Activated naive CD4-positive, alpha-beta T cell treated with anti-CD3 and anti-CD28 coated beads, Interleukin-2, amount 50 U/mL, for 72 hours (primary cell): ENCODE measurements at regions not wholly inside any gene's neighbourhood (a gene's known extent, or its start where the extent isn't known, plus 50 kb on each side); places are given as distances from the start of the nearest gene placed in this dataset.

Source experiments
- ATAC-seq, 2 donors: fragments of 150-1000 bp; cut with Tn5 transposase; 2 replicates each; pipeline ENCODE4 v1.10.0; 2021; ENCODE audit warnings: mild to moderate bottlenecking in 2 of 2, moderate library complexity in 2 of 2
- DNase-seq, 2 donors: peaks; one replicate each; pipeline ENCODE4 v3.0.0; 2021 to 2022; ENCODE audit warnings: low spot score in 2 of 2
- H3K27ac Mint-ChIP-seq, 2 donors: one replicate each; pipeline ENCODE4 v1.8.0; 2022; ENCODE audit warnings: mild to moderate bottlenecking in 2 of 2, mixed read lengths in 2 of 2
- H3K36me3 Mint-ChIP-seq, 2 donors: one replicate each; pipeline ENCODE4 v1.8.0; 2022; ENCODE audit warnings: mixed read lengths in 2 of 2
- H3K9me3 Mint-ChIP-seq, 2 donors: one replicate each; pipeline ENCODE4 v1.8.0; 2022; ENCODE audit warnings: mixed read lengths in 2 of 2

- DNase-seq (no peak), ATAC-seq (no peak)
- peaks cover 7 to 8% of the 10 kb centered on the region in 2 donors for H3K9me3 Mint-ChIP-seq
- no peak overlapping the region for H3K27ac Mint-ChIP-seq
- H3K36me3 Mint-ChIP-seq: peaks cover 0 to 4% of the 10 kb centered on the region in 2 donors
Observed at GRCh38 chr1:14435368-14436023, 163.0 kb upstream of the KAZN start.

GRCh38 chr1:14437417-14437918 is 161.0 kb upstream of the KAZN start:
- DNase-seq (no peak), ATAC-seq (no peak)
- Mint-ChIP-seq H3K9me3 (peaks cover 7 to 8% of the 10 kb centered on the region in 2 donors), H3K36me3 (peaks cover 0 to 4% of the 10 kb centered on the region in 2 donors), H3K27ac (no peak overlapping the region)

- Mint-ChIP-seq H3K9me3 (peaks cover under 1% of the 10 kb centered on the region in 2 donors), H3K27ac (no peak overlapping the region)
- no peak for DNase-seq
Observed at GRCh38 chr1:14438127-14438769, 160.2 kb upstream of the KAZN start.

GRCh38 chr1:14439015-14439414 is 159.5 kb upstream of the KAZN start:
- DNase-seq: no peak
- ATAC-seq: no peak
- Mint-ChIP-seq H3K9me3 (no peaks in the 10 kb centered on the region), H3K36me3 (no peaks in the 10 kb centered on the region), H3K27ac (no peak overlapping the region)

More at GRCh38 chr1:14438127-14438769, 160.2 kb upstream of the KAZN start:
- ATAC-seq: no peak
- H3K36me3 Mint-ChIP-seq: no peaks in the 10 kb centered on the region

- ATAC-seq (no peak), DNase-seq (no peak)
- no peaks in the 10 kb centered on the region for H3K9me3 Mint-ChIP-seq
- H3K27ac Mint-ChIP-seq: no peak overlapping the region
- H3K36me3 Mint-ChIP-seq: no peaks in the 10 kb centered on the region
Observed at GRCh38 chr1:14440166-14440565, 158.3 kb upstream of the KAZN start.

DNA sequence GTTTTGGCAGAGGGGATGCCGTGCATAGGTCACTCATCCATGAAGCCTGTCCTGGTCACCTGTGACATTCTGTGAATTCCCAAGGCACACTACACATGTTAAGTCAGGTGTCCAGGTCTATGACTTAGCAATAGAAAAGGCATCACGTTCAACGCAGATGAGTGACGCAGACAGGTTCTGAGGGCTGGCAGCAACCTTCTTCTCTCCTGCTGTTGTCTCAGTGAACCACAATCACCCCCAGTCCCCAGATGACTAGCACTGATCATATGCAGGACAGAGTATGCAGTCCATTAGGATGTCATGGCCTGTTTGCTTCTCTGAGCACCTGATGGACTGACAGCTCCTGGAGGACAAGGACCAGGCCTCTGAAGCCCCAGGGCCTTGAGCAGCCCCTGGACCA is 157.8 kb upstream of the KAZN start:
- H3K27ac Mint-ChIP-seq: no peak overlapping the region
- DNase-seq (no peak), ATAC-seq (no peak)
- H3K9me3 Mint-ChIP-seq: no peaks in the 10 kb centered on the region
- no peaks in the 10 kb centered on the region for H3K36me3 Mint-ChIP-seq

DNA sequence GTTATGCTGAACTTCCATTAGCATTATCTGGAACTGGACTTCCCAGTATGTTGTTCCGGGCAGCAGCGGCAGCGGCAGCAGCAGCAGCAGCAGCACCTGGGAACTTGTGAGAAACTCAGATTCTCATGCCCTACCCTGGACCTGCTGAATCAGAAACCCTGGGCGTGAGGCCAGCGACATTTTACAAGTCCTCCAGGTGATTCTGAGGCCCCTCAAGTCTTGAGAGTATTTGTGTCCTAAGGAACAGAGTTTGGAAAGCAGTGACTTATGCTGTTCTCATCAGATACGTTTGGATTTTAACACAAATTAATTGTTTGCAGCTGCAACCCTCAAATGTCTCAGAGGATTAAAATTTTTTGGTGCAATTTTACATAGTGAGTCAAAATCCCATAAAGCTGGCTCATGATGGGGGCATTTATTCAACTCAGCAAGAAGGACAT is 157.2 kb upstream of the KAZN start:
- H3K9me3 Mint-ChIP-seq: no peaks in the 10 kb centered on the region
- ATAC-seq (no peak), DNase-seq (no peak)
- H3K36me3 Mint-ChIP-seq: no peaks in the 10 kb centered on the region
- no peak overlapping the region for H3K27ac Mint-ChIP-seq

- Mint-ChIP-seq H3K36me3 (no peaks in the 10 kb centered on the region), H3K9me3 (no peaks in the 10 kb centered on the region), H3K27ac (no peak overlapping the region)
- DNase-seq: no peak
- no peak for ATAC-seq
Observed at GRCh38 chr1:14442669-14443068, 155.8 kb upstream of the KAZN start.

DNA sequence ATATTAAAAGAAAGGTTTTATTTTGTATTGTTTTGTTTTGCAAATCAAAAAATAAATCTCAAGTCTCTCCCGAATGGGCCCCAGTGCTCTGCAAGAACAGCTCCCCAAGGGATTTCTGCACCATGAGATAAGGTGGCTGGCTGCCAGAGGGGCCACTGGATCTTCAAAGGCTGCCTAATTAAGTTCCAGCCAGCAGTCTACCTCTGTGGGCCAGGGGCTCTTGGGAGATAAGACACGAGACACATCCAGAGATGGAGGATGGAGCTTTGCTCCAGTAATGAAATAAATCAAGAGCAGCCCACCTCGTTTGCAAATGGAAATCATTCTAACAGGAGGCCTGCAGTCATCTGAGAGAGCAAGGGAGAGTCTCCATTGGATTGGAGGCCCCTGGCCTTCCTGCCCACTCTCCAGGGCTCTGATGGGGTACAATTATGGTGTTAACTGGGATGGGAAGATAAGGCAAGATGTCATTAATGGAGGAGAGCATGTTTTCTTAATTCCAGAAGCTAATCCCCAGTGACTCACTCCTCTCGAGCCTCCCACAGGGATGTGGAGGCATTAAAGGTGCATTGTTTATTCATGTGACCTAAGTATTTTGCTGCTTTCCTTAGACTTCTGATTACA is 155.2 kb upstream of the KAZN start:
- no peaks in the 10 kb centered on the region for H3K9me3 Mint-ChIP-seq
- H3K27ac Mint-ChIP-seq: no peak overlapping the region
- ATAC-seq: no peak
- no peaks in the 10 kb centered on the region for H3K36me3 Mint-ChIP-seq
- no peak for DNase-seq

DNA sequence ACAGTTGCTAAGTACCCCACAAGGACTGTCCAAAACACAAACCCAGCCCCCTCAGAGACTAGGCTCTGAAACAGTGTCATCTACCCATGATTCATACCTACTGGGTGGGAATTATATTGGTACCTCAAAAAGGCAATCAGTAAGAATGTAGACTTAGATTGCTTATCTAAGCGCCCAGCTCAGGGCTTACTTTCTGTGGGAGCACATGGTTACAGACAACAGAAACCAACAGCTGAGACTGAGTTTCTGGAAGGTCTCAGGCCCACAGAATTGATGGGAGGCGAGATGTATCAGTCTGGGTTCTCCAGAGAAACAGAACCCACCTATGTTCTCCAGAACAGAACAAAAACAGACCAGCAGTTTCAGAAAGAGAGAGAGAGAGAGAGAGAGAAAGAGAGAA is 147.3 kb upstream of the KAZN start:
- no peak overlapping the region for H3K27ac Mint-ChIP-seq
- no peak for ATAC-seq
- H3K36me3 Mint-ChIP-seq: no peaks in the 10 kb centered on the region
- no peak for DNase-seq
- no peaks in the 10 kb centered on the region for H3K9me3 Mint-ChIP-seq

DNA sequence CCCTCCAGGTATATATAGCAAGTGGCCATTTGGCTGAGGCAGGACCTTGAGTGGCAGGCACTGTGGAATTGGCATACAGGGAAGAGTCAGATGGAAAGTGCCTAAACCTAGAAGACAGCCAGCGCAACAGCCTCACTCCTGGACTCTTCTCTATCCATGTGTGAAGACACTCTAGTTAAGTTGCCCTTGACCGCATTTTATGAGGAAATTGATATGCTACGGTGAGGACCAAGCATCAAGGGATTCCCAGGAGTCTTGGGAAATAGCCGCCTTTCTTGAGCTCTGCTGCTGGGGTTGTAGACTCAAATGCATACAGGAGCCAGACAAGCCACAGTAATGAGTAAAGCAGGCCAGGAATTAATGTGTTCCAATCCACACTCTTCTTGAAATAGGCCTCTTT is 145.9 kb upstream of the KAZN start:
- Mint-ChIP-seq H3K9me3 (no peaks in the 10 kb centered on the region), H3K27ac (no peak overlapping the region), H3K36me3 (no peaks in the 10 kb centered on the region)
- ATAC-seq: no peak
- DNase-seq: no peak

GRCh38 chr1:14460173-14460572 is 138.3 kb upstream of the KAZN start:
- H3K27ac Mint-ChIP-seq: no peak overlapping the region
- no peaks in the 10 kb centered on the region for H3K36me3 Mint-ChIP-seq
- DNase-seq (no peak), ATAC-seq (no peak)
- H3K9me3 Mint-ChIP-seq: peaks cover 0 to 3% of the 10 kb centered on the region in 2 donors

DNA sequence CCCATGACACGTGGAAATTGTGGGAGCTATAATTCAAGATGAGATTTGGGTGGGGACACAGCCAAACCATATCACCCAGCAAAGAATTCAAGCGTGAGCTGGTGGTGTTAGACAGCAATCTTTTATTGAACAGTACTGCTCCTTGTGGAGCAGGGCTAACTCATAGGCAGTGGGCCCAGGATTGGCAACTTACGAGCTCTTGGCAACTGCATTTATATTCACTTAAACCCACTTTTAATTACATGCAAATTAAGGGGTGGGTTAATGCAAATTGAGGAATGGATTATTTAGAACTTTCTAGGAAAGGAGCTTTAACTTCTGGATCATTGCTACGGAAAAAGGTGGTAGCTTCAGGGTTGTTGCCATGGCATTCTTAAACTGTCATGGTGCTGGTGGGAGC is 135.6 kb upstream of the KAZN start:
- DNase-seq: no peak
- Mint-ChIP-seq H3K9me3 (peaks cover 0 to 3% of the 10 kb centered on the region in 2 donors), H3K27ac (no peak overlapping the region), H3K36me3 (no peaks in the 10 kb centered on the region)
- ATAC-seq: no peak

- no peak for ATAC-seq
- H3K27ac Mint-ChIP-seq: no peak overlapping the region
- no peaks in the 10 kb centered on the region for H3K36me3 Mint-ChIP-seq
- peaks cover 0 to 3% of the 10 kb centered on the region in 2 donors for H3K9me3 Mint-ChIP-seq
- no peak for DNase-seq
Observed at GRCh38 chr1:14466006-14466405, 132.5 kb upstream of the KAZN start.

- no peak for ATAC-seq
- Mint-ChIP-seq H3K36me3 (no peaks in the 10 kb centered on the region), H3K9me3 (peaks cover 0 to 3% of the 10 kb centered on the region in 2 donors), H3K27ac (no peak overlapping the region)
- no peak for DNase-seq
Observed at GRCh38 chr1:14467112-14467511, 131.4 kb upstream of the KAZN start.

- no peak for ATAC-seq
- Mint-ChIP-seq H3K36me3 (no peaks in the 10 kb centered on the region), H3K27ac (no peak overlapping the region), H3K9me3 (peaks cover 3% of the 10 kb centered on the region in 2 donors)
- DNase-seq: no peak
Observed at GRCh38 chr1:14468751-14469150, 129.7 kb upstream of the KAZN start.

- Mint-ChIP-seq H3K27ac (no peak overlapping the region), H3K36me3 (no peaks in the 10 kb centered on the region)
- DNase-seq: no peak
Observed at GRCh38 chr1:14470802-14471201, 127.7 kb upstream of the KAZN start.

More at GRCh38 chr1:14470802-14471201, 127.7 kb upstream of the KAZN start:
- ATAC-seq: no peak
- peaks cover 3 to 13% of the 10 kb centered on the region in 2 donors for H3K9me3 Mint-ChIP-seq
